Coronary artery (tissue), 2 donors: ENCODE measurements at regions not wholly inside any gene's neighbourhood (a gene's known extent, or its start where the extent isn't known, plus 50 kb on each side); places are given as distances from the start of the nearest gene placed in this dataset.

ENCODE experiments used
- DNase-seq: peaks from one replicate; pipeline ENCODE4 v3.0.0-alpha.2; 2017; ENCODE audit warnings: low spot score
- H3K27ac ChIP-seq, 2 donors: fragments of 200-600 bp; sonication (generic); one replicate each; pipeline ENCODE4 v1.5.1; 2016 to 2019
- H3K4me3 ChIP-seq: fragments of 200-600 bp; sonication (generic); 2 replicates; pipeline ENCODE4 v1.5.1; 2016; ENCODE audit warnings: mild to moderate bottlenecking, moderate library complexity
- TF ChIP-seq, protein P1 (sequence below): fragments of 200-600 bp; sonication (generic); IDR thresholded peaks from one replicate; pipeline ENCODE4 v1.5.1; 2019; ENCODE audit warnings: antibody characterized with exemption

DNA sequence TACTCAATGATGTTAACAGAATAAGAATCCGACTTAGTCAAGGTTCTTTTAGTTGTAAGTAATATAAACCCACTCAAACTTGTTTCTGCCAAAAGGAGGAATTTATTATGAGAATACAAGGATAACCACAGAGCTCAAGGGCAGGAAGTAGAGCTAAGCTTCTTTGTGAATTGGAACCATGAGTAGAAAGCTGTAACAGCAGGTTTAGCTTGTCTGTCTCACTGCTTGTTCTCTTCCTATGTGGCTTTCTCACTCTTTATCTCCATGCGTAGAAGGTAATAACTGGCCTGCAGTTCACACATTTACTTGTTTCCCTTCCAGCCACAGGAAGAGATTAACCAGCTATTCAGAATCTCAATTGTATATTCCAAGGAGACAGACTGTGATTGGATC is 378.3 kb downstream of the PPP1R2C start:
- H3K27ac ChIP-seq = no peak overlapping the region
- DNase-seq = no peak

DNA sequence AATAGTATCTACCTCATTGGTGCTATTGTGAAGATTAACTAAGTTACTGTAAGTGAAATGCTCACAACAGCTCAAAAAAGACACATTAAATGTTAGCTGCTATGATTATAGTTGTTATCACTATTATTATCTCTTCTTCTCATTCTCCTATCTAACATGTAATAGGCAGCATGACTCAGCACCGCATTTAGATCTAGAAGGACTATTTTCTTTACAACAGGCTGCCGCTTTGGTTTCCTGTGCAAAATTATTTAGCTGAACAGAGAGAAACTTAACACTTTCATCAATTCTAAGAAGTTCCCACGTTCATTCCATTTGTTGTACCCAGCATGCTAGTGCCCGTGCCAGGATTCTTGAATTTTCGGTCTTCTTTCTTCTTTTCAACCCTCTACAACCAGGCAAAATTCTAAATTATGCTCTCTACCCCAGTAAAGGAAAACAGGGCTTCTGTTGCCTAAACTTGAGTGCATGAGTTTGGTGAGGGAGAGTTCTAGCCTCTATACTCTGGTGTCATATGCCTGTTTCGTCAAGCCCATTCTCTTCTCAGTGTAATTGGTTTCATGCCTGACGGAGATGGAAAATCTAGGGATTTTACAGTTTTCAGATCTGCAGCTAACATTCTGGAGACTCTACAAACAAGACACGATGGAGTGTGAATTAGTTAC is 378.9 kb downstream of the PPP1R2C start:
- no peak overlapping the region for H3K27ac ChIP-seq
- no peak for DNase-seq
- H3K4me3 ChIP-seq = no peak overlapping the region
- TF ChIP-seq, protein P1, sequence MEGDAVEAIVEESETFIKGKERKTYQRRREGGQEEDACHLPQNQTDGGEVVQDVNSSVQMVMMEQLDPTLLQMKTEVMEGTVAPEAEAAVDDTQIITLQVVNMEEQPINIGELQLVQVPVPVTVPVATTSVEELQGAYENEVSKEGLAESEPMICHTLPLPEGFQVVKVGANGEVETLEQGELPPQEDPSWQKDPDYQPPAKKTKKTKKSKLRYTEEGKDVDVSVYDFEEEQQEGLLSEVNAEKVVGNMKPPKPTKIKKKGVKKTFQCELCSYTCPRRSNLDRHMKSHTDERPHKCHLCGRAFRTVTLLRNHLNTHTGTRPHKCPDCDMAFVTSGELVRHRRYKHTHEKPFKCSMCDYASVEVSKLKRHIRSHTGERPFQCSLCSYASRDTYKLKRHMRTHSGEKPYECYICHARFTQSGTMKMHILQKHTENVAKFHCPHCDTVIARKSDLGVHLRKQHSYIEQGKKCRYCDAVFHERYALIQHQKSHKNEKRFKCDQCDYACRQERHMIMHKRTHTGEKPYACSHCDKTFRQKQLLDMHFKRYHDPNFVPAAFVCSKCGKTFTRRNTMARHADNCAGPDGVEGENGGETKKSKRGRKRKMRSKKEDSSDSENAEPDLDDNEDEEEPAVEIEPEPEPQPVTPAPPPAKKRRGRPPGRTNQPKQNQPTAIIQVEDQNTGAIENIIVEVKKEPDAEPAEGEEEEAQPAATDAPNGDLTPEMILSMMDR = no peak

More for the DNA sequence above, 378.3 kb downstream of the PPP1R2C start:
- no peak overlapping the region for H3K4me3 ChIP-seq
- TF ChIP-seq, protein P1 = no peak

DNA sequence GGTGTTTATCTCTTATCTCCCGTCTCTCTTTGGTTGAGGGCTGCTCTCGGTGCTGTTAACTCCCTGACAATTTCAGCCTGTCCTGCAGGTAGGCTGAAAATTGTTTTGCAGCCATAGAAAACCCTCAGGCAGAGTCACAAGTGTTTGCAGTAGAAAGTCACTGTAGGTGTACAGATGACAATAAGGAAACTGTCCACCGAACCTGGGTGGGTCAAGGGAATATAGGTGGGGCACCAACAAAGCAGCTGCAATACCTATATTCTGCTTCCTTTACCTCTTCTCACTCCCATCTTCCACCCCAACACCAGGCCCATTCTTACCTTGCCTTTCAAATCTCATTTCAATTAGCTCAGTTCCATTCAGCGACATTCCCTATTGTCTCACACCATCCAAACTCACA is 381.8 kb downstream of the PPP1R2C start:
- no peak for DNase-seq
- no peak overlapping the region for H3K27ac ChIP-seq
- TF ChIP-seq, protein P1 = no peak
- H3K4me3 ChIP-seq = no peak overlapping the region

DNA sequence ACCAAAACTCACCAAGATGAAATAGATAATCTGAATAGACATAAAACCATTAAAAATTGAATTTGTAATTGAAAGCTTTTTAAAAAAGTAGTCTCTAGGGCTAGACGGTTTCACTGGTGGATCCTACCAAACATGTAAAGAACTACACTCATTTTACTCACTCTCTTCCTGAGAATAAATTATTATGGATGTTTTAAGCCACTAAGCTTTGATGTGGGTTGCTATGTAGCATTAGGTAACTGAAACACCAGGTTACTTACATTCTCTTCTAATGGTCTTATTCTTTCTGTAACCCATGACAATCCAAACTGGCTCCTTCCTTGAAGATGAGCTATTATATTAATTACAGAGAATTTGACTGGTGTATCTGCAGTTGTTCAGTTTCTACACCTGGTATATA is 385.1 kb downstream of the PPP1R2C start:
- TF ChIP-seq, protein P1 = no peak
- Histone ChIP-seq H3K4me3 (no peak overlapping the region), H3K27ac (no peak overlapping the region)
- DNase-seq = no peak

DNA sequence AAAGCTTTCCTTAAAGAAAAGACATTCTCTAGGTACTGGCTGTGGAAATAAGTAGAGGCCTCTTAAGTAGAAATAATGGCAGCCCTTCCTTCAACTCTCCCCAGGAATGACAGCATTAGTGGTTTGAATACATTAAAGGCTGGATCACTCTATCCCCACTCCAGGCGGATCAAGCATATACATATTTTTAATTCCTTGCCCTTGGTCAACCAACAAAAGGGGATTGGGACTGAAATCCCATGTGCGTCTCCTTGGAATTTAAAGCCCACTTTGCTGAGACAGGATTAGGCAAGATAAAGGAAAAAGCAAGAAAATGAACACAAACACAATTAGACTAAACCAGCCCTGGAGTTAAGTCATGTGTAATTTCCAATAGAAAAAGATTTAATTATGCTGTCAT is 391.3 kb downstream of the PPP1R2C start:
- TF ChIP-seq, protein P1 = no peak

DNA sequence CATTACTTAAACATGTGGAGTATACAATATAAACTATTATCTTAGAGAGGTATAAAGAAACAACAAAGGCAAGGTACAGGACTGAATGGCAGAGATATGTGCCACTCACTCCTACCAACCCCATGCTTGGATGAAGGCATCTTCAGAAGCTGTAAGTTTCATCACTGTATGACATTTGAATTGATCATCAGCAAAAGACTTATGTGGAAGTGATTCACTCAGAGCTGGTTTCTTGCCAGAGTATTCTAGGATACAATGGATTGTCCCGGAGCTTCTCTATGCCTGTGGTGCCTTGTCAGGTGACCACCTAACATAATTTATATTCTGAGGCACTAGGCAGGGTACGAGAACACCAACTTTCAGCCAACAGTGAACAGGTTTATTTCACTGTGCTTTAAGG is 392.2 kb downstream of the PPP1R2C start:
- TF ChIP-seq, protein P1 = no peak
- H3K27ac ChIP-seq = no peak overlapping the region
- DNase-seq = no peak
- no peak overlapping the region for H3K4me3 ChIP-seq

More for the DNA sequence above, 391.3 kb downstream of the PPP1R2C start:
- DNase-seq = no peak
- Histone ChIP-seq H3K27ac (no peak overlapping the region), H3K4me3 (no peak overlapping the region)

DNA sequence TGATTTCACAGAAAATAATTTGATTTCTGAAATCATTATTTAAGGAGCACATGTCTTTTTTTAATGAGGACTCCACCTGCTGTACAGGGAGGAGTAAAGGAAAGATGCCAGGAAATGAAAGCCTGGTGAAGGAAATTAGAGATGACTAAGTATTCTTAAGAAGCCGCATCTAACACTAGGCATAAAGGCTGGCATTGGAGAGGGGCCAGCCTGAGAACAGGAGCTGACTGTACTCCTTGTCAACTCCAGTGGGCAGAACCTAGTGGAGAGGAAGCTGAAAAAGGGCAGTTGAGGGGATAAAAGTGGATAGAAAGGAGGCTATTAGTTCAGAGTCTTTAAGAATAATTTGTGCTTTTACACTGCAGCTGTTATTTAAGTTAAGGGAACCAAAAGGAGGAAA is 393.0 kb downstream of the PPP1R2C start:
- DNase-seq = no peak
- Histone ChIP-seq H3K4me3 (no peak overlapping the region), H3K27ac (no peak overlapping the region)
- TF ChIP-seq, protein P1 = no peak
